Fibroblast of upper back skin (primary cell): ENCODE measurements at regions not wholly inside any gene's neighbourhood (a gene's known extent, or its start where the extent isn't known, plus 50 kb on each side); places are given as distances from the start of the nearest gene placed in this dataset.

Experiments used
- DNase-seq: peaks from one replicate; pipeline ENCODE4 v3.0.0-alpha.2; 2013

- DNase-seq: no peak
These were observed 1448.3 kb upstream of the DDX18 start for GRCh38 chr2:116366212-116366611.

GRCh38 chr2:116378786-116379185 lies 1435.7 kb upstream of the DDX18 start:
- no peak for DNase-seq

DNA sequence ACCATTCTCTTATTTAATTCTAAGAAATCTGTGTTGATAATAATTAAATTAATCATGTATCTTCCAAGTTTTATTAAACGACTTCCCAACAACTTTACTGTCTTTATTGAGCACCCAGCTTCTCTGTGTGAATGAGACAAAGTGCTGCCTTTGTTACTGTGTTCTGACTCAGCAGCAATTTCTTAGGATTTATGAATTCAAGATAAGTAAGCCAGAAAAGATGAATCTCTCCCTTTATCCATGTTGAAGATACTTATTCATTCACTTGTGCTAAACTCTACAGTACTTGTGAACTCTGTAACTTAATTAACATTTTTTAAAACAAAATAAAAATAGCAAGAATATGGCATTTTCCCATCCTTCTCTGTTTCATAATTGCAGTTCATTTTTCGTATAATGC lies 1403.3 kb upstream of the DDX18 start:
- DNase-seq: no peak

DNA sequence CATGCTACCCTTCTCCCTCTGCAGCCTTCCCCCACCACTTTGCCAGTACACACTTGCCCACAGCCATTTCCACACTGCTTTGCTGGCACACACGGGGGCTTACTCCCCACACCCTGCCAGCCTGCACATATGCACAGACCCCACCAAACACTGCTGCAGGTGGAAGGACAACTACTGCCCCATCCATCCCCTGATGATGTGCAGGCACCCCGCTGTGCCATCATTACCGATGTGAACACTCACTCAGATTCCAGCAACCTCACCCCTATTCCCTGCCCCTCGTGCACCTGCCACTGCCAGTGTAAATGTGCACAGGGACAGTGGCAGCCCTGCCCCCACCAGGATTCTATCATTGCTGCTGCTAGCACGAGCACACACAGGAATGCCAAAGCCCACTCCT lies 1400.8 kb upstream of the DDX18 start:
- DNase-seq: no peak

GRCh38 chr2:116416731-116417377 lies 1397.6 kb upstream of the DDX18 start:
- peak; percentile 14 for DNase-seq

DNA sequence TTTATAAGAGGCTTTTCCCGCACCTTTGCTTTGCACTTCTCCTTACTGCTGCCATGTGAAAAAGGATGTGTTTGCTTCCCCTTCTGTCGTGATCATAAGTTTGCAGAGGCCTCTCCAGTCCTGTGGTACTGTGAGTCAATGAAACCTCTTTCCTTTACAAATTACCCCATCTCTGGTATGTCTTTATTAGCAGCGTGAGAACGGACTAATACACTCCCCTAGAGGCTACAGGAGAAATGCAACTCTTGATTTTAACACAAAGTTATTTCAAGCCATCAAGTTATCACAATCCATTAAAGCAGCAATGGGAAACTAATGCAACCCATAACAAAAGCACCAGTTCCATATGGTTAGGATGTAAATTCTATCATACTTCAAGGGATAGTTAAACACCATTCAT lies 1378.8 kb upstream of the DDX18 start:
- DNase-seq: no peak

DNA sequence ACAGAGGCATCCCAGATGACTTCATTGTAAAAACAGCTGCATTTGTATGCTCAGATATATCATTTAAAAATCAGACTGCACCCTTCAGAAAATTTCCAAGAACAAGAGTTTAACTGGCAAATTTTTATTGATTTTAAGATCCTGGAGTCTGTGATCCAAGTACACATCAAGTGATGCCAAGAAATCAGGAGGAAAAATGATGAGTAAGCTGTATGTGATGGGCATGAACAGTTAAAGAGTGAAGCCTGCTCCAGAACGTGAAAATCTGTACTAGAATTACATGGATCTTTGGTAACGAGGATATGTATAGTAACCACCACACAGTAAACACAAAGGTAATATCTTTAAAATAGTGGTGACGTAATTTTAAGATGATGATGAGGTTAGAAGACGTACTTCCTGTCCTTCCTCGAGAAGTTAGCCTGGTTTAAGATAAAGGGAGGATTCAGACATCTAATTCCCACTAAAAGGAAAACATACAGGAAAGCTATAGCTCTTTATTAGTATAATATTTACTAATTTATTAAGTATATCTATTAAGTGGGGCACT lies 1374.3 kb upstream of the DDX18 start:
- DNase-seq: no peak

DNA sequence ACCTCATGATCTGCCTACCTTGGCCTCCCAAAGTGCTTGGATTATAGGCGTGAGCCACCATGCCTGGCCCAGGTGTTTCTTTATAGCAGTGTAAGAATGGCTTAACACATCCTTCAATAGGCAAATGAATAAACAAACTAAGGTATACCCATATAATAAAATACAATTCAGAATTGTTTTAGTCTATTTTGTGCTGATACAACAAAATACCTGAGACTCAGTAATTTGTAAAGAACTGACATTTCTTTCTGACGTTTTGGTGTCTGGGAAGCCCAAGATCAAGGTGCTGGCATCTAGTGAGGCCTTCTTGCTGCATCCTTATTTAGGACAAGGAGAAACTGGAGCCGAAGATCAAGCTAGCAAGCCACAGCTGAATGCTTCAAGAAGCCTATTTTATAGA lies 1372.1 kb upstream of the DDX18 start:
- no peak for DNase-seq

DNA sequence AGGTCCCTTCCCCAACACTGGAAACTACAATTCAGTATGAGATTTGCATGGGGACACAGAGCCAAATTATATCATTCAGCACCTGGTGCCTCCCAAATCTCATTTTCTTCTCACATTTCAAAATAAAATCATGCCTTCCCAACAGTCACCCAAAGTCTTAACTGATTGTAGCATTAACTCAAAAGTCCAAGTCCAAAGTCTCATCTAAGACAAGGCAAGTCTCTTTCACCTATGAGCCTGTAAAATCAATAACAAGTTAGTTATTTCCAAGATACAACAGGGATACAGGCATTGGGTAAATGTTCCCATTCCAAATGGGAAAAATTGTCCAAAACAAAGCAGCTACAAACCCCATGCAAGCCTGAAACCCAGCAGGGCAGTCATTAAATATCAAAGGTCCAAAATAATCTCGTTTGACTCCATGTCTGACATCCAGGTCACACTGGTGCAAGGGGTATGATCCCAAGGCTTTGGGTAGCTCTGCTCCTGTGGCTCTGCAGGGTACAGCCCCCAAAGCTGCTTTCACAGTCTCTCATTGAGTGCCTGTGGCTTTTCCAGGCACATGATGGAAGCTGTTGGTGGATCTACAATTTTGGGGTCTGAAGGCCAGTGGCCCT lies 1370.1 kb upstream of the DDX18 start:
- DNase-seq: no peak

DNA sequence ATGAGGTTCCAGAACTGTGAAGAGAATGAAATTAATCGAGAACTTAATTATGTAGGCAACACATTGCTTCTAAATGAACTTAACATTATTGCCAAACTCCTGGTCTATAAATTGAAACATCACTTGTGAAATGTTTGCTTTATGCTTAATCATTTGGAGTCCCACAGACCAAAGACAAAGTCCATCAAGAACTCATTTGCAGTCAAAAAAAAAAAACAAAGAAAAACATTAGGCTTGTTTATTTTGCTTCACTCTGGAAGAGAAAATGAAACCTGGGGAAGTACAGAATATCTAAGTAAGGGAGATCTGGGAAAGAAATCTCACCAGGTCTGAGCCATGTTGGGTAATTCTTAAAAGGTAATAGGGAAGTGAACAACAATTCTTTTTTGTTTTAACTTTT lies 1363.5 kb upstream of the DDX18 start:
- DNase-seq: no peak

GRCh38 chr2:116452651-116453050 lies 1361.8 kb upstream of the DDX18 start:
- no peak for DNase-seq

DNA sequence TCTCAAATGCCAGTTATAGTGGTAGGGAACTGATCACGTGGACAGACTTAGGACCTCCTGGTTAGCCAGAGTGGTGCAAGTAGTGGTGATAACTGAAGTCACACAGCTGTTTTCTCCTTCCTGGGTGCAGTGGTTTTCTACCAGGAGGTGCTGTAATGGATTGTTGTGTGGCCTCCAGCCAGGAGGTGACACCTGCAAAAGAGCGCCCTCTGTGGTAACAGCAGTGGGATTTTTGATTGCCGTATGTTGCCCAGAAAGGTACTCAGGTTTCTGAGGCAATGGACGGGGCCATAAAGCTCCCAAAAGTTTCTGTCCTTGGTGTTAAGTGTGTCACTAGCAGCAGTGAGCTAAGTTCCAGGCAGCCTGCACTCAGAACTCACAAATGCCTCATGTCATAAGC lies 1358.1 kb upstream of the DDX18 start:
- no peak for DNase-seq

- no peak for DNase-seq
These were observed 1347.2 kb upstream of the DDX18 start for GRCh38 chr2:116467243-116467642.

- no peak for DNase-seq
These were observed 1337.3 kb upstream of the DDX18 start for GRCh38 chr2:116477229-116477628.

DNA sequence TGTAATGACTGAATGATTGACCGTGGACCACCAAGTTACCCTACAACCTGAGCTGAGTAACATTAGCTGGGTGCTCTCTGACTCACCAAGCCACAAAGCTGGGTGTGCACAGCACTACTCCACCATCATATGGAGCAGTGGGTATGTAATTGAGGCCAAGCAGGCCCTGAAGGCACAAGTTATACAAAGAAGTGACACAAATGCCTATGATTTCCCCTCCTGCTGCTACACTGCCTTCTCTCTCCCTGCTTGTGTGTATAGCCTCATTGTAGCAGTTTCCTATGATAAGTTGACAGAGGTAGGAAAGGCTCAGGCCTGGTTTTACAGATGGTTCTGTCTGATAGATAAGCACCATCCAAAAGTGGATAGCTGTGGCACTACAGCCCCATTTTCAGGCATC lies 1327.2 kb upstream of the DDX18 start:
- DNase-seq: no peak

- DNase-seq: no peak
These were observed 1325.2 kb upstream of the DDX18 start for GRCh38 chr2:116489292-116489691.

- no peak for DNase-seq
These were observed 1324.5 kb upstream of the DDX18 start for GRCh38 chr2:116489944-116490343.

- no peak for DNase-seq
These were observed 1323.9 kb upstream of the DDX18 start for GRCh38 chr2:116490511-116491145.

- DNase-seq: no peak
These were observed 1323.2 kb upstream of the DDX18 start for GRCh38 chr2:116491292-116491691.

GRCh38 chr2:116499389-116499788 lies 1315.1 kb upstream of the DDX18 start:
- DNase-seq: no peak

DNA sequence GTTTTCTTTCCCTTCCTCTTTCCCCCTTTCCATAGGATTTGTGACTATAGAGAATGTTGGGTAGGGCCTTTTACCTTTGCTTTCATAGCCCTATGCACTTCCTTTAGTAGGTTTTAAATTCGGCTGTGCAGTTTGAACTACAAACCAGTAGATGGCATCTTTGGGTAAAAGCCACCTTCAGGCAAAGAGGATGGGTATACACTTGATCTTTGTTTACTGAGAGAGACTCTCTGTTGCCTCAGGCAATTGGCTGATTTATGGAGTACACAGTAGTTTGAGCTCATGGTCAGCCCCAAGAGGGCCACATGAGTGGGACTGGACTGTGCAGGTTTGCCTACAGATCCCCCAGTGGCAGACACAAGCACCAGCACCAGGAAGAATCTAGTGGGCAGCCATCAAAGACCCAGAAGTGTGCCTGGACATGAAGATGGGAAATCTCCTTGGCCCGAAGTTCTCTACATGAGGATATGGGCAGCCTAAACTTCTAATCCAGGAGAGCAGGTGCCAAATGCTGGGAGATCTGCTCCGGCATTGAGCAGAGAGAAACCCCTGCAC lies 1304.3 kb upstream of the DDX18 start:
- no peak for DNase-seq

- no peak for DNase-seq
These were observed 1303.1 kb upstream of the DDX18 start for GRCh38 chr2:116511426-116511825.

- DNase-seq: no peak
These were observed 1300.5 kb upstream of the DDX18 start for GRCh38 chr2:116513991-116514390.

DNA sequence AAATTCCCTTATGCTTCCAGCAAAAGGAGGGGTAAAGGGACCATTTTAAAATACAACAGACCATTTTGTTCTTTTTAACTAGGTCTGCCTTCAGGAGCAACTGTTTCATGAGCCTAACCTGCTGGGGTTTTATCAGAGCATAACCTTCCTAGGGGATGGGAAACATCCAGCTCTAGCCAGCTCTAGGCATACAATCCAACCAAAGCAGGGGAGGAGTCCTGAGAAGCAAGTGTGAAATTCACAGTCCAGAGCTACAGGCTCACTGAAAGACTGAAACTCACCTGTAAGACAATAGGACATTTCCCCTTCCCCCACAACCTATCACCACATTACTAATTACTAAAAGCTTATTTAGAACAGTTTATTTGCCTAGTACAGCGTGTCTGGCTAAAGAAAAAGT lies 1296.6 kb upstream of the DDX18 start:
- DNase-seq: no peak
